DMS53 treated with DMSO at 0.1 percent for 48 hours (cell line): ENCODE measurements at regions not wholly inside any gene's neighbourhood (a gene's known extent, or its start where the extent isn't known, plus 50 kb on each side); places are given as distances from the start of the nearest gene placed in this dataset.

Experiments
- DNase-seq: peaks from one replicate; lab custom pipeline; 2025; ENCODE audit not compliant: unreplicated experiment; lab: John Stamatoyannopoulos, UW

- no peak for DNase-seq
Observed at GRCh38 chr10:28077889-28078288, 79.0 kb upstream of the ODAD2 start.

DNA sequence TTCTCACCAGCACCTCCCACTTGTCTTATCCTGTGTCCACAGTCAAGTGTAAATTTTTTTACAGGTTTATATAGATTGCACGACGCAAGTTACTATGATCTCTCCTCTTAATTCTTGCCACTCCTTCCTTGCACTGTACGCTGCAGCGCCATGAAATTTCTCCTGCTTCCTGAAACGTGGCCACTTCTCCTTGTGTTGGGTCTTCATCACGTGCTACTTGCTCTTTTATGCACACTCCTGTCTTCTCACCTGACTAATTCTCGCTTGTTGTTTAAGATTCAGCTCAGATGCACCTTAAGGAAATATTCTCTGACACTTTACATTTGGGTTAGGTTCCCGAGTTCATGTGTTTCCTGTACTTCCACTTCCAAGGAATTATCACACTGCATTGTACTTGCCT, 76.5 kb upstream of the ODAD2 start:
- DNase-seq, result no peak

DNA sequence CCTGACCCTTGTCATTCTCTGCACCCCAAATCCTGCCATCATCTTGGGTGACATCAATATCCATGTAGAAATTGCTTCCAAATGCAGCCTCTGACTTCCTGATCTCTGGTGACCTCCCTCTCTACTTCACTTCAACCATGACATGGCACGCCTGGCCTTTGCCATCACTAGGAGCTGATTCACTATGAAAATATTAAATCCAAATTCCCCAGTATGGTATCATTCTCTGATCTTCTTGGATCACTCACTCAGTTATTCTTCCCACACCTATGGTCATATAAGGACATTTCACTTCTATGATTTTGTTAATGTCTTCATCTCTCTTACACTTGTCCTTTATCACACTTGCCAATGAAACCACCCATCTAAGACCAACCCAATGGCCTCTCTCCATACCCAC, 73.7 kb upstream of the ODAD2 start:
- no peak for DNase-seq

GRCh38 chr10:28060031-28060607, 61.2 kb upstream of the ODAD2 start:
- no peak for DNase-seq

DNA sequence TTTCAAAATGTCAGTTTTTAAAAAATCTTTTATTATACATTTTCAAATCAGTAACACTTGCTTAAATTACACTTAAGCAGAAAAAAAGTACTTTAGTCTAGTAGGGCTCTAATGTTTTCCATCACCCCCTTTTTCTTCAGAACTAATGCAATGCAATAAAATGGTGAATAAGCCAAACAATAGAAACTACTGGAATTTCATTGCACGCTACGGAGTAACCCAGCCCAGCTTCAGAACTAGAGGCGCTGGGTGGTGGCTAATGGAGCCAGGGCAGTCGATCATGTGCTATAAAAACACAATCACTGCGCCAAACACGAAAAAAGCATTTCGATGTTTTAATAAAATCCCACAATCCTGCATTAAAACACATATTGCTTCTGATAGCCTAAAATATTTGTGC, 59.9 kb upstream of the ODAD2 start:
- DNase-seq, result no peak

- no peak for DNase-seq
Observed at GRCh38 chr10:28054228-28054860, 55.5 kb upstream of the ODAD2 start.

GRCh38 chr10:28049286-28049685, 50.4 kb upstream of the ODAD2 start:
- DNase-seq, result no peak
